GM19043 (cell line): ENCODE measurements at regions not wholly inside any gene's neighbourhood (a gene's known extent, or its start where the extent isn't known, plus 50 kb on each side); places are given as distances from the start of the nearest gene placed in this dataset.

Experiments used
- ATAC-seq: cut with Tn5 transposase; IDR thresholded peaks from one replicate; pipeline ENCODE4 v1.9.1; 2021; ENCODE audit warnings: low read depth; ENCODE audit not compliant: unreplicated experiment

- ATAC-seq, result no peak
Measured at GRCh38 chr2:21422724-21423522, 299.2 kb downstream of the TDRD15 start.

GRCh38 chr2:21423854-21424253, 300.1 kb downstream of the TDRD15 start:
- no peak for ATAC-seq

GRCh38 chr2:21424375-21424774, 300.6 kb downstream of the TDRD15 start:
- no peak for ATAC-seq

GRCh38 chr2:21427606-21428005, 303.8 kb downstream of the TDRD15 start:
- peak; percentile 64 for ATAC-seq

- no peak for ATAC-seq
Measured at GRCh38 chr2:21428754-21429153, 305.0 kb downstream of the TDRD15 start.

- ATAC-seq, result no peak
Measured at GRCh38 chr2:21429747-21430146, 306.0 kb downstream of the TDRD15 start.

GRCh38 chr2:21431078-21431477, 307.3 kb downstream of the TDRD15 start:
- ATAC-seq, result no peak

- no peak for ATAC-seq
Measured at GRCh38 chr2:21438949-21439348, 315.2 kb downstream of the TDRD15 start.

- ATAC-seq, result no peak
Measured at GRCh38 chr2:21441442-21441841, 317.7 kb downstream of the TDRD15 start.

GRCh38 chr2:21443494-21444105, 319.8 kb downstream of the TDRD15 start:
- no peak for ATAC-seq

- ATAC-seq, result no peak
Measured at GRCh38 chr2:21449881-21450280, 326.1 kb downstream of the TDRD15 start.

- no peak for ATAC-seq
Measured at GRCh38 chr2:21451403-21451802, 327.6 kb downstream of the TDRD15 start.

GRCh38 chr2:21452263-21452662, 328.5 kb downstream of the TDRD15 start:
- no peak for ATAC-seq

GRCh38 chr2:21452678-21453077, 328.9 kb downstream of the TDRD15 start:
- ATAC-seq, result no peak

- ATAC-seq, result no peak
Measured at GRCh38 chr2:21453723-21454450, 330.1 kb downstream of the TDRD15 start.

GRCh38 chr2:21454839-21455238, 331.1 kb downstream of the TDRD15 start:
- no peak for ATAC-seq

- ATAC-seq, result no peak
Measured at GRCh38 chr2:21461754-21462240, 338.0 kb downstream of the TDRD15 start.

GRCh38 chr2:21466341-21466927, 342.7 kb downstream of the TDRD15 start:
- ATAC-seq, result no peak

GRCh38 chr2:21467280-21467818, 343.6 kb downstream of the TDRD15 start:
- ATAC-seq, result no peak

GRCh38 chr2:21467910-21468309, 344.1 kb downstream of the TDRD15 start:
- no peak for ATAC-seq

GRCh38 chr2:21468624-21469023, 344.9 kb downstream of the TDRD15 start:
- ATAC-seq, result no peak
